GM10248 (cell line): ENCODE measurements at regions not wholly inside any gene's neighbourhood (a gene's known extent, or its start where the extent isn't known, plus 50 kb on each side); places are given as distances from the start of the nearest gene placed in this dataset.

ENCODE experiments used
- CTCF ChIA-PET: fragments of 300-600 bp; sonication (Branson Sonifier 250); formaldehyde crosslinking; extraction: SDS; loops from one replicate; lab custom pipeline; 2021; ENCODE audit warnings: antibody characterized with exemption; lab: Yijun Ruan, JAX
- POLR2A ChIA-PET: fragments of 350-650 bp; sonication (Branson Sonifier 250); formaldehyde crosslinking; extraction: SDS; loops from one replicate; lab custom pipeline; 2020; ENCODE audit warnings: antibody characterized with exemption; lab: Yijun Ruan, JAX
- DNase-seq: peaks from one replicate; pipeline ENCODE4 v3.0.0; 2012; ENCODE audit errors: extremely low spot score
- CTCF ChIP-seq: IDR thresholded peaks from 2 replicates; pipeline ENCODE4 v1.5.1; 2012; ENCODE audit warnings: mild to moderate bottlenecking, low read depth; ENCODE audit errors: extremely low read depth, missing control alignments, control extremely low read depth

- POLR2A ChIA-PET = no interaction called here
- CTCF ChIA-PET = no interaction called here
- TF ChIP-seq CTCF = no peak
- no peak for DNase-seq
Measured at GRCh38 chrX:33385546-33385945, 174.2 kb upstream of the DMD start.

DNA sequence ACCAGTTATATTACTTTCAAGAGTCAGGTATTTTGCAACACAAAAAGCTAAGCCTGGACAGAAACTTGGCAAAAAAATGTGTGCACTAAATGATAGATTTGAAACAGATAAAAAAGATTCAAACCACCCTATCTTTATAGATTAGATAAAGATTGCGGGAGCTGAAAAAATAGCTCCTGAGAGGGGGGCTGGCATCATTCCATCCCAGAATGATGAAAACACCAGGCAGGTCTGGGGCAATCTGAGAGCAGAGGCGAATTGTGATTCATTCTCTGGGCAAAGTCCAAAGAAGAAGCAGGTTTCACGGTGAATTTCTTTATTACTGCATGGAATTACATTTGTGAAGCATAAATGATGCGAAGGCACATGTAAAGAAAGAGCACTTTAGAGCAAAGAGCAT is 168.5 kb upstream of the DMD start:
- no peak for TF ChIP-seq CTCF
- POLR2A ChIA-PET = no interaction called here

DNA sequence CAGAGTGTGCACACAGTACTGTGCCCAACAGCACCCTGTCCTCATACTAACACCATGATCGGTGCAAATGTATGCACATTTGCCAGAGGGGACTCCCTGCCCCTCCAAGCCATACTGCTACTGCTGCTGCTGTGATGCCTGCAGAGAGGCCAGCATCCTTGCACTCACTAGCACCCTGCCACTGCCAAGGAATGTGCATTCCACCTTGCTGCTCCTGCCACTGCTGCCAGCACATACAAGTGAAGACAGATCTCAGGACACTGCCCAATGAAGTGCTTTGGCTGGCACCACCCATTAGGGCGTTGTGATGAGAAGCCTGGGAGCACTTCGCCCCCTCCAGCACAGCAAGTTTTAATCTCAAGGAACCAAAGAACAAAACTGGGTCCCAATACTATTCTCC is 146.3 kb upstream of the DMD start:
- TF ChIP-seq CTCF = no peak
- ChIA-PET POLR2A (no interaction called here), CTCF (no interaction called here)
- DNase-seq = no peak

More for the DNA sequence above, 168.5 kb upstream of the DMD start:
- DNase-seq = no peak
- CTCF ChIA-PET = no interaction called here

- ChIA-PET CTCF (no interaction called here), POLR2A (no interaction called here)
- TF ChIP-seq CTCF = no peak
- DNase-seq = no peak
Measured at GRCh38 chrX:33339219-33339618, 127.9 kb upstream of the DMD start.

- CTCF ChIA-PET = interaction anchor here (1.0 kb wide), 1 partner anchor 15 kb away, joined by 3 read pairs; no protein-coding TSS in a partner anchor
- TF ChIP-seq CTCF = no peak
- no peak for DNase-seq
- POLR2A ChIA-PET = no interaction called here
Measured at GRCh38 chrX:33336783-33337182, 125.4 kb upstream of the DMD start.

DNA sequence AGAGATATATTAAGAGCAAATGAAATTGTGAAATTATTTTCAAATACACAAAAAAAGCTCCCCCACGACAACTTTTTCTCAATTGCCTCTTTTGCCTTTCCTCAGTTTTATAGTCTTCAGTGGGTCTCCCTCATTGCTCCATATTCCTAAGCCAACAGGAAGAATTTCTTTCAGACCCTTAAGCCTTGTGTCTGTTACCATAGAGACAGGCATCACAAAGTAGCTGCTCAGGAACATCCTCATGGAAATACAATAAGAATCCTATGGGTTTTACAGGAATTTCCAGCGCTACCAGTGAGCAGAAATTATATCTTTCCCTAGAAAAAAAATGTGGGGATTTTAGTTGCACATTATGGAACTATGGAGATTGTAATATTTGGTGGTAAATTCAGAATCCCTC is 121.9 kb upstream of the DMD start:
- TF ChIP-seq CTCF = no peak
- ChIA-PET CTCF (no interaction called here), POLR2A (no interaction called here)
- DNase-seq = no peak

DNA sequence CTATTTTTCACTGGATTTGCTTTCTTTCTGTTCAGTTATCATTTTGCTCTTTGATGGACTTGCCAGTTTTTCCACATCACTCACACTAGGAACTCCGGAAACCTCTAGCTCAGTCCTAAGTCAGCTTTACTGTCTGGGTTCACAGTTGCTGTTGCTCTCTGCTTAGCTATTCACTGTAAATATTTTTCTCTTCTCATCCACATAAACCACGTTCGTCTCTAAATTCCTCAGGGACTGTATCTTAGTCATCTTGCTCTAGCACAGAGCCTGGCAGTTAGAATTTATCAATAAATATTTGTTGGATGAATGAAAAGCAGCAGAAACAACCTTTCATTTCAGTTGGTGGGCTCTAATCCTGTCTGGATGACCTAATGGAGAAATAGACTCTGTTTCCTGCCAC is 119.4 kb upstream of the DMD start:
- POLR2A ChIA-PET = no interaction called here
- TF ChIP-seq CTCF = no peak
- CTCF ChIA-PET = no interaction called here
- no peak for DNase-seq
